CD1c-positive myeloid dendritic cell (primary cell): ENCODE measurements at regions not wholly inside any gene's neighbourhood (a gene's known extent, or its start where the extent isn't known, plus 50 kb on each side); places are given as distances from the start of the nearest gene placed in this dataset.
"Not testable (repeated sequence)": the region's sequence is repeated elsewhere in the genome, so short reads cannot be mapped to it uniquely, and the experiment has no call there.

Experiments
- DNase-seq: peaks from one replicate; pipeline ENCODE4 v3.0.0-alpha.2; 2016; ENCODE audit errors: extremely low spot score

GRCh38 chr9:102398205-102398604, 596.9 kb upstream of the CYLC2 start:
- DNase-seq = no peak

GRCh38 chr9:102385620-102386019, 609.5 kb upstream of the CYLC2 start:
- DNase-seq = not testable (repeated sequence)

- no peak for DNase-seq
Observed at GRCh38 chr9:102362470-102363132, 624.2 kb upstream of the GRIN3A start.

GRCh38 chr9:102360846-102361245, 622.4 kb upstream of the GRIN3A start:
- DNase-seq = no peak

- no peak for DNase-seq
Observed at GRCh38 chr9:102355982-102356381, 617.5 kb upstream of the GRIN3A start.

GRCh38 chr9:102354041-102354440, 615.6 kb upstream of the GRIN3A start:
- DNase-seq = no peak

- not testable (repeated sequence) for DNase-seq
Observed at GRCh38 chr9:102337471-102337870, 599.0 kb upstream of the GRIN3A start.

- no peak for DNase-seq
Observed at GRCh38 chr9:102309379-102309778, 570.9 kb upstream of the GRIN3A start.

- no peak for DNase-seq
Observed at GRCh38 chr9:102295188-102295587, 556.7 kb upstream of the GRIN3A start.

- DNase-seq = no peak
Observed at GRCh38 chr9:102273952-102274351, 535.5 kb upstream of the GRIN3A start.

GRCh38 chr9:102253099-102253498, 514.7 kb upstream of the GRIN3A start:
- no peak for DNase-seq

- DNase-seq = no peak
Observed at GRCh38 chr9:102244916-102245315, 506.5 kb upstream of the GRIN3A start.

- no peak for DNase-seq
Observed at GRCh38 chr9:102237520-102237919, 499.1 kb upstream of the GRIN3A start.

GRCh38 chr9:102237094-102237493, 498.6 kb upstream of the GRIN3A start:
- DNase-seq = no peak

GRCh38 chr9:102227416-102227815, 489.0 kb upstream of the GRIN3A start:
- DNase-seq = not testable (repeated sequence)

GRCh38 chr9:102225841-102226441, 487.5 kb upstream of the GRIN3A start:
- no peak for DNase-seq

GRCh38 chr9:102223320-102224136, 485.1 kb upstream of the GRIN3A start:
- DNase-seq = not testable (repeated sequence)

- DNase-seq = no peak
Observed at GRCh38 chr9:102209176-102209575, 470.7 kb upstream of the GRIN3A start.

GRCh38 chr9:102206432-102206831, 468.0 kb upstream of the GRIN3A start:
- no peak for DNase-seq

- no peak for DNase-seq
Observed at GRCh38 chr9:102205251-102205650, 466.8 kb upstream of the GRIN3A start.

- no peak for DNase-seq
Observed at GRCh38 chr9:102202126-102202525, 463.7 kb upstream of the GRIN3A start.

GRCh38 chr9:102185962-102186361, 447.5 kb upstream of the GRIN3A start:
- DNase-seq = no peak

GRCh38 chr9:102185371-102185770, 446.9 kb upstream of the GRIN3A start:
- DNase-seq = no peak
